T-helper 17 cell (primary cell): ENCODE measurements at regions not wholly inside any gene's neighbourhood (a gene's known extent, or its start where the extent isn't known, plus 50 kb on each side); places are given as distances from the start of the nearest gene placed in this dataset.

ENCODE experiments used
- ATAC-seq: fragments of 150-1000 bp; cut with Tn5 transposase; 2 replicates; pipeline ENCODE4 v1.10.0; 2021; ENCODE audit warnings: mild to moderate bottlenecking, moderate library complexity
- DNase-seq, 3 donors: peaks; one replicate each; pipeline versions ENCODE4 v3.0.0 to v3.0.0-alpha.2; 2020 to 2021
- H3K9me3 ChIP-seq: one replicate; pipeline ENCODE4 v1.7.0; 2013; ENCODE audit warnings: low read length, mild to moderate bottlenecking; ENCODE audit not compliant: control insufficient read depth, poor library complexity, severe bottlenecking
- H3K27ac Mint-ChIP-seq: one replicate; pipeline ENCODE4 v1.8.0; 2022; ENCODE audit warnings: mild to moderate bottlenecking, moderate library complexity, mixed read lengths
- H3K27me3 Mint-ChIP-seq: one replicate; pipeline ENCODE4 v1.8.0; 2022; ENCODE audit warnings: mixed read lengths
- H3K36me3 Mint-ChIP-seq: one replicate; pipeline ENCODE4 v1.8.0; 2022; ENCODE audit warnings: low read depth, mixed read lengths
- H3K4me1 Mint-ChIP-seq: one replicate; pipeline ENCODE4 v1.8.0; 2022; ENCODE audit warnings: mild to moderate bottlenecking, mixed read lengths
- H3K4me3 Mint-ChIP-seq: one replicate; pipeline ENCODE4 v1.8.0; 2022; ENCODE audit warnings: mild to moderate bottlenecking, moderate library complexity, mixed read lengths

- no peaks in the 10 kb centered on the region for H3K9me3 ChIP-seq
- Mint-ChIP-seq H3K27me3 (peaks cover 37% of the 10 kb centered on the region), H3K4me3 (no peak overlapping the region), H3K36me3 (no peaks in the 10 kb centered on the region), H3K27ac (no peak overlapping the region), H3K4me1 (peaks cover 2% of the 10 kb centered on the region)
- DNase-seq, result no peak
- no peak for ATAC-seq
Measured at GRCh38 chr4:129337228-129337620, 241.3 kb downstream of the C4orf33 start.

DNA sequence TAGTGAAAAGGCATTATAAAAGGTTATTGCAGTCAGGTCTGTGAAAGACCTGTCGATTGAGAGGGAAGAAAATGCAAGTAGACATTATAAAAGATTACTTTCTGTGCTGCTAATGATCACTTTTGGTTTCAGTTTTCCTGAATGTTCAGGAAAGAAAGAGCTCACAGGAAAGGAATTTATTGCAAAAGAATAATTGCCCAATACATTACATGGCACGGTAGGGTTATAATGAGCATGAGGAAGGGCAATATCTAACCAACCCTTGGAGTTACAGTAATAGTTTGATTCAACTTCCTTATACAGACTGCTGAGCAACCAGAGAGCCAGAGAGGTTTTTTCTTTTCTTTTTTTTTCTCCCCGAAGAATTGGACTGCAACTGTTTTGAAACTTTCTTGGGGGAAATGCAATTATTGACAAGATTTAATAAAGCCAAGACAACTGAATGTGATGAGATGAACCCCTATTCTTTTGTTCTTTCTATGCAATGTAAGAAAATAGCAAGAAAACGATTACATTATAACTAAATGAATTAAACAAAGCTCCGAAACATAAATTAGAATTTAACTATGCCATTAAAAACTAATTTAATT, 247.0 kb downstream of the C4orf33 start:
- DNase-seq, result no peak
- peaks cover 45% of the 10 kb centered on the region for H3K27me3 Mint-ChIP-seq
- peaks cover 2% of the 10 kb centered on the region for H3K4me1 Mint-ChIP-seq

GRCh38 chr4:129344058-129344457, 248.1 kb downstream of the C4orf33 start:
- peaks cover 2% of the 10 kb centered on the region for H3K4me1 Mint-ChIP-seq
- no peak for ATAC-seq
- H3K27me3 Mint-ChIP-seq, result peaks cover 35% of the 10 kb centered on the region
- DNase-seq, result no peak
- H3K27ac Mint-ChIP-seq, result no peak overlapping the region
- no peak overlapping the region for H3K4me3 Mint-ChIP-seq
- no peaks in the 10 kb centered on the region for H3K36me3 Mint-ChIP-seq
- H3K9me3 ChIP-seq, result no peaks in the 10 kb centered on the region

More for the DNA sequence above, 247.0 kb downstream of the C4orf33 start:
- Mint-ChIP-seq H3K4me3 (no peak overlapping the region), H3K36me3 (no peaks in the 10 kb centered on the region), H3K27ac (no peak overlapping the region)
- H3K9me3 ChIP-seq, result no peaks in the 10 kb centered on the region
- no peak for ATAC-seq

GRCh38 chr4:129345609-129346008, 249.7 kb downstream of the C4orf33 start:
- no peaks in the 10 kb centered on the region for H3K9me3 ChIP-seq
- Mint-ChIP-seq H3K36me3 (no peaks in the 10 kb centered on the region), H3K4me1 (peaks cover 2% of the 10 kb centered on the region), H3K27me3 (peaks cover 37% of the 10 kb centered on the region), H3K27ac (no peak overlapping the region), H3K4me3 (no peak overlapping the region)
- ATAC-seq, result no peak
- no peak for DNase-seq

- Mint-ChIP-seq H3K27ac (no peak overlapping the region), H3K4me3 (no peak overlapping the region), H3K36me3 (no peaks in the 10 kb centered on the region), H3K27me3 (peaks cover 39% of the 10 kb centered on the region), H3K4me1 (peaks cover 2% of the 10 kb centered on the region)
- ATAC-seq, result no peak
- DNase-seq, result no peak
- no peaks in the 10 kb centered on the region for H3K9me3 ChIP-seq
Measured at GRCh38 chr4:129346036-129346435, 250.1 kb downstream of the C4orf33 start.

DNA sequence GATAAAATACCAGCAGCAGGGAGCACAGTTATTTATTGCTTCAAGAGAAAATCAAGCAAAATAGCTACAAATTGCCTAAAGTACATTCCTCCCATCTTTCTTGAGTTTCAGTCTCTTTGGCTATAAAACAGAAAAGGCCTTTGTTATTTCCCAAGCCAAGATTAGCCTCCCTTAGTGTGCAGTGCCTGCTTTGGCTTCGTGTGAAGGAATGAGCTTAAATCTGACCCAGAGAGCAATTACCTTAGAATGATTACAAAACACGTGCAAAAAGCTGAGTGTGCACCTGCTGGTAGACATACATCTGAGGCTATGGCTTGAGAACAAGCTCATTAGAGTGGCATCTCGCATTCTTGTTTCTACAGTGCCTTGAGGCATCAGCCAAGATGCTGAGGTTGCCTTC, 250.8 kb downstream of the C4orf33 start:
- Mint-ChIP-seq H3K36me3 (no peaks in the 10 kb centered on the region), H3K27ac (no peak overlapping the region), H3K4me3 (no peak overlapping the region), H3K4me1 (peaks cover 2% of the 10 kb centered on the region), H3K27me3 (peaks cover 43% of the 10 kb centered on the region)
- ATAC-seq (no peak), DNase-seq (no peak)
- H3K9me3 ChIP-seq, result no peaks in the 10 kb centered on the region

GRCh38 chr4:129350834-129351721, 255.1 kb downstream of the C4orf33 start:
- Mint-ChIP-seq H3K4me3 (no peak overlapping the region), H3K4me1 (peaks cover 3% of the 10 kb centered on the region), H3K27ac (no peak overlapping the region), H3K27me3 (peaks cover 55% of the 10 kb centered on the region), H3K36me3 (no peaks in the 10 kb centered on the region)
- ATAC-seq (no peak), DNase-seq (no peak)
- H3K9me3 ChIP-seq, result no peaks in the 10 kb centered on the region

GRCh38 chr4:129352480-129352879, 256.5 kb downstream of the C4orf33 start:
- H3K27ac Mint-ChIP-seq, result no peak overlapping the region

GRCh38 chr4:129353490-129353889, 257.5 kb downstream of the C4orf33 start:
- ATAC-seq (no peak), DNase-seq (no peak)
- no peak overlapping the region for H3K4me3 Mint-ChIP-seq
- H3K4me1 Mint-ChIP-seq, result peaks cover 3% of the 10 kb centered on the region
- no peaks in the 10 kb centered on the region for H3K36me3 Mint-ChIP-seq
- H3K27ac Mint-ChIP-seq, result no peak overlapping the region
- no peaks in the 10 kb centered on the region for H3K9me3 ChIP-seq
- H3K27me3 Mint-ChIP-seq, result peaks cover 52% of the 10 kb centered on the region

More at GRCh38 chr4:129352480-129352879, 256.5 kb downstream of the C4orf33 start:
- ATAC-seq, result no peak
- Mint-ChIP-seq H3K27me3 (peaks cover 48% of the 10 kb centered on the region), H3K4me1 (peaks cover 3% of the 10 kb centered on the region), H3K36me3 (no peaks in the 10 kb centered on the region), H3K4me3 (no peak overlapping the region)
- no peak for DNase-seq
- no peaks in the 10 kb centered on the region for H3K9me3 ChIP-seq

DNA sequence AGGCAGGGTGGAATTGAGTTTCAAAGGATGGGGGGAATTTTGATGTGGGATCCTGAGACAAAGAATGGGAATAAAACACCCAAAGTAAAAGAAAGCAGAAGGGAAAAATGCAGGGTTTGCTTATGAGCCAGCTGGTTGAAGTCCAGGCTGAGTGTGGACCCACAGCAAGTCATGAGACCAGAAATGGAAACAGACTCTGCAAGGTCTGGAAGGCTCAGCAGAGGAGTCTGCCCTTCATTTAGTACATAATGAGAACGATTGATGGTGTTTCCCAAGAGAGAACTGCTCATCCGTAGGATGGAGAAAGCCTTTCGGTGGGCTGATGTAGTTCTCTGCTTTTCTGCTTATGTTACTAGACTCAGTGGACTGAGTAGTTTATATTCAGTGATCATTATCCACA, 259.1 kb downstream of the C4orf33 start:
- Mint-ChIP-seq H3K27ac (no peak overlapping the region), H3K27me3 (peaks cover 60% of the 10 kb centered on the region), H3K4me1 (peaks cover 6% of the 10 kb centered on the region), H3K36me3 (no peaks in the 10 kb centered on the region), H3K4me3 (no peak overlapping the region)
- no peak for ATAC-seq
- H3K9me3 ChIP-seq, result no peaks in the 10 kb centered on the region
- DNase-seq, result no peak

- H3K4me1 Mint-ChIP-seq, result peaks cover 6% of the 10 kb centered on the region
- no peaks in the 10 kb centered on the region for H3K36me3 Mint-ChIP-seq
- H3K27ac Mint-ChIP-seq, result no peak overlapping the region
- peaks cover 62% of the 10 kb centered on the region for H3K27me3 Mint-ChIP-seq
- no peak overlapping the region for H3K4me3 Mint-ChIP-seq
- H3K9me3 ChIP-seq, result no peaks in the 10 kb centered on the region
- ATAC-seq (no peak), DNase-seq (no peak)
Measured at GRCh38 chr4:129355516-129355915, 259.6 kb downstream of the C4orf33 start.

DNA sequence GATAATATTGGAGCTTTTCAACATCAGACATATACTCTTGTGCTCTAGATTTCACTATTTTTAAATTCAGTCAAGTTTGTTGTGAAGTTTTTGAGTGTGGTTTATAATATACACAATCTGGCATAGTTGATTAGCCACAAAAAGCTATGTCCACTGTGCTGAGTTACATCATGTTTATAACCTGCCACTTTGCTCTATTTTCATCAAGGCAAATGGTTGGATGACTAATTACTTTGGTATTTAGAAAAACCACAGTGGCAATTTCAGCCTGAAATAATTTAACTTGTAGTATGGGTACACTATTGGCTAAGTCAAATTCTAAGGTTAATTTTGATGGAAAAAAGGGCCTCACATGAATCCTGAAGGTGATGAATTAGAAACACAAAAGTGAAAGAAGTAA, 262.6 kb downstream of the C4orf33 start:
- Mint-ChIP-seq H3K4me3 (no peak overlapping the region), H3K27ac (no peak overlapping the region), H3K27me3 (peaks cover 63% of the 10 kb centered on the region), H3K36me3 (no peaks in the 10 kb centered on the region), H3K4me1 (peaks cover 8% of the 10 kb centered on the region)
- DNase-seq, result no peak
- no peak for ATAC-seq
- no peaks in the 10 kb centered on the region for H3K9me3 ChIP-seq

GRCh38 chr4:129359461-129359860, 263.5 kb downstream of the C4orf33 start:
- Mint-ChIP-seq H3K36me3 (no peaks in the 10 kb centered on the region), H3K27me3 (peaks cover 54% of the 10 kb centered on the region), H3K4me3 (no peak overlapping the region), H3K27ac (no peak overlapping the region), H3K4me1 (peaks cover 6% of the 10 kb centered on the region)
- no peak for DNase-seq
- no peak for ATAC-seq
- H3K9me3 ChIP-seq, result no peaks in the 10 kb centered on the region
